GM23338 (cell line): ENCODE measurements at regions not wholly inside any gene's neighbourhood (a gene's known extent, or its start where the extent isn't known, plus 50 kb on each side); places are given as distances from the start of the nearest gene placed in this dataset.

Experiments
- ATAC-seq: fragments of 200-7000 bp; cut with Tn5 transposase; 3 replicates; pipeline ENCODE4 v1.9.1; 2020
- DNase-seq: peaks from one replicate; pipeline ENCODE4 v3.0.0-alpha.2; 2015; ENCODE audit warnings: low spot score
- H2AFZ ChIP-seq: fragments of 200-600 bp; sonication (generic); 2 replicates; pipeline ENCODE4 v1.8.0; 2016; ENCODE audit warnings: antibody characterized with exemption, mild to moderate bottlenecking, moderate library complexity
- H3F3A ChIP-seq: fragments of 200-600 bp; sonication (generic); replicated peaks from 2 replicates; pipeline ENCODE4 v1.8.0; 2017; ENCODE audit warnings: antibody characterized with exemption, mixed run types, low read depth
- H3K27ac ChIP-seq: fragments of 200-600 bp; sonication (generic); 2 replicates; pipeline ENCODE4 v1.6.1; 2016; ENCODE audit warnings: low read depth
- H3K27me3 ChIP-seq: fragments of 200-600 bp; sonication (generic); 2 replicates; pipeline ENCODE4 v1.8.0; 2016; ENCODE audit warnings: mild to moderate bottlenecking, mixed run types, moderate library complexity; ENCODE audit not compliant: insufficient read depth
- H3K36me3 ChIP-seq: fragments of 200-600 bp; sonication (generic); 2 replicates; pipeline ENCODE4 v1.8.0; 2016; ENCODE audit warnings: mild to moderate bottlenecking; ENCODE audit not compliant: insufficient read depth
- H3K4me1 ChIP-seq: fragments of 200-600 bp; sonication (generic); 2 replicates; pipeline ENCODE4 v1.8.0; 2016; ENCODE audit warnings: mild to moderate bottlenecking, moderate library complexity; ENCODE audit not compliant: insufficient read depth
- H3K4me2 ChIP-seq: fragments of 200-600 bp; sonication (generic); 2 replicates; pipeline ENCODE4 v1.7.1; 2017; ENCODE audit warnings: mixed run types
- H3K4me3 ChIP-seq: fragments of 200-600 bp; sonication (generic); 2 replicates; pipeline ENCODE4 v1.6.1; 2016; ENCODE audit warnings: mixed run types
- H3K79me2 ChIP-seq: fragments of 200-600 bp; sonication (generic); replicated peaks from 2 replicates; pipeline ENCODE4 v1.8.0; 2017; ENCODE audit warnings: mild to moderate bottlenecking; ENCODE audit not compliant: insufficient read depth
- H3K9me2 ChIP-seq: fragments of 200-600 bp; sonication (generic); 2 replicates; pipeline ENCODE4 v1.8.0; 2017; ENCODE audit not compliant: insufficient read depth
- H4K20me1 ChIP-seq: fragments of 200-600 bp; sonication (generic); replicated peaks from 2 replicates; pipeline ENCODE4 v1.8.0; 2017; ENCODE audit warnings: mild to moderate bottlenecking; ENCODE audit not compliant: insufficient read depth
- H3K27ac Mint-ChIP-seq: 2 replicates; pipeline ENCODE4 v1.8.0; 2020; ENCODE audit warnings: inconsistent platforms, mild to moderate bottlenecking, moderate library complexity, mixed read lengths
- H3K27me3 Mint-ChIP-seq: 3 replicates; pipeline ENCODE4 v1.8.0; 2022; ENCODE audit warnings: low read depth, mild to moderate bottlenecking, moderate library complexity, mixed read lengths, inconsistent platforms; ENCODE audit not compliant: insufficient read depth, poor library complexity
- H3K36me3 Mint-ChIP-seq: 3 replicates; pipeline ENCODE4 v1.8.0; 2021; ENCODE audit warnings: low read depth, mild to moderate bottlenecking, inconsistent platforms, moderate library complexity, mixed read lengths
- H3K4me1 Mint-ChIP-seq: 3 replicates; pipeline ENCODE4 v1.8.0; 2020; ENCODE audit warnings: mild to moderate bottlenecking, inconsistent platforms, mixed read lengths
- H3K4me3 Mint-ChIP-seq: 3 replicates; pipeline ENCODE4 v1.8.0; 2021; ENCODE audit warnings: moderate library complexity, mild to moderate bottlenecking, inconsistent platforms, mixed read lengths
- H3K9me3 Mint-ChIP-seq: 3 replicates; pipeline ENCODE4 v1.8.0; 2020; ENCODE audit warnings: moderate library complexity, mild to moderate bottlenecking, inconsistent platforms, mixed read lengths
- CREB1 ChIP-seq: fragments of 250-450 bp; sonication (Bioruptor Pico); IDR thresholded peaks from 2 replicates; pipeline ENCODE4 v1.5.0; 2020; ENCODE audit warnings: low read depth, mild to moderate bottlenecking, moderate library complexity
- EZH2 ChIP-seq: fragments of 200-600 bp; sonication (generic); IDR thresholded peaks from one replicate; pipeline ENCODE4 v1.8.0; 2017; ENCODE audit warnings: antibody characterized with exemption, mild to moderate bottlenecking, low read depth; ENCODE audit not compliant: unreplicated experiment
- EZH2phosphoT487 ChIP-seq: fragments of 200-600 bp; sonication (generic); IDR thresholded peaks from one replicate; pipeline ENCODE4 v1.8.1; 2018; ENCODE audit warnings: antibody characterized with exemption; ENCODE audit not compliant: unreplicated experiment
- JUNB ChIP-seq: IDR thresholded peaks from one replicate; pipeline ENCODE4 v1.6.1; 2016; ENCODE audit warnings: antibody characterized with exemption; ENCODE audit not compliant: unreplicated experiment
- NANOG ChIP-seq: IDR thresholded peaks from 2 replicates; pipeline ENCODE4 v1.6.1; 2016; ENCODE audit warnings: antibody characterized with exemption, borderline replicate concordance
- POLR2AphosphoS5 ChIP-seq: IDR thresholded peaks from 2 replicates; pipeline ENCODE4 v1.6.1; 2016; ENCODE audit warnings: antibody characterized with exemption, low read depth
- STAT1 ChIP-seq: IDR thresholded peaks from one replicate; pipeline ENCODE4 v1.6.1; 2016; ENCODE audit warnings: antibody characterized with exemption; ENCODE audit not compliant: unreplicated experiment
- ZNF114 ChIP-seq: fragments of 250-450 bp; sonication (Bioruptor Pico); IDR thresholded peaks from 2 replicates; pipeline ENCODE4 v1.5.0; 2020; ENCODE audit warnings: mild to moderate bottlenecking, moderate library complexity
- ZNF331 ChIP-seq: fragments of 250-450 bp; sonication (Bioruptor Pico); IDR thresholded peaks from 2 replicates; pipeline ENCODE4 v1.5.0; 2020; ENCODE audit warnings: low read depth, mild to moderate bottlenecking, moderate library complexity
- TF ChIP-seq, protein P1 (sequence below), 2 experiments: fragments of 200-600 bp in 1 of 2; sonication (generic) in 1 of 2; conservative IDR thresholded peaks; 2 replicates each; pipeline versions ENCODE4 v1.5.1 to v1.6.1; 2016 to 2017; ENCODE audit warnings: antibody characterized with exemption in 2 of 2, low read depth in 2 of 2, mild to moderate bottlenecking in 2 of 2, moderate library complexity in 1 of 2
- TF ChIP-seq, protein P2 (sequence below): fragments of 250-450 bp; sonication (Bioruptor Pico); IDR thresholded peaks from 2 replicates; pipeline ENCODE4 v1.5.0; 2020; ENCODE audit warnings: mild to moderate bottlenecking, moderate library complexity
- TF ChIP-seq, protein P3 (sequence below): IDR thresholded peaks from one replicate; pipeline ENCODE4 v1.6.1; 2018; ENCODE audit warnings: antibody characterized with exemption; ENCODE audit not compliant: unreplicated experiment
- TF ChIP-seq, protein P4 (sequence below): IDR thresholded peaks from 2 replicates; pipeline ENCODE4 v1.6.1; 2016; ENCODE audit warnings: antibody characterized with exemption

DNA sequence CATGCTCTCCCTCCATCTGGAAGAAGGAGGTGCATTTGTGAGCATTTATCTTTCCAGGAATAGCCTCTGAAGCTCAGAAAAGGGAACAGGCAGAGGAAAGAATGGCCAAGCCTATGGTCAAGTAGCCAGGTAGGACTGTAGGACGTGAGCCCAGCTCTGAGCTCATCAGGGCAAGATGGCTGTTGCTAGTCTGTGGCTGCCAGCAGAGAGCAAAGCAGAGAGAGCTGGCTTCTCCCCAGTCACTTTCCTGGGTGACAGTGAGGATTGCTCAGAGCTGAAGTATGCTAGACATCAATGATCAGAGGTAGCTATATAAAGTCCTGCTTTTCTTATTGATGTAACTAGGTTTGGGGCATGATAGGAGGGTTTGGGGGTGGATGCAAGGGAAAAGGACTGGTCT lies 146.1 kb upstream of the SLC24A5 start:
- H3K4me2 ChIP-seq = no peak overlapping the region
- Mint-ChIP-seq H3K4me1 (no peaks in the 10 kb centered on the region; the same call in 1 of the 3 replicates), H3K9me3 (no peaks in the 10 kb centered on the region), H3K27me3 (peaks cover 2% of the 10 kb centered on the region), H3K27ac (no peak overlapping the region), H3K4me3 (no peak overlapping the region), H3K36me3 (no peaks in the 10 kb centered on the region)
- no peak overlapping the region for H2AFZ ChIP-seq
- H3F3A ChIP-seq = no peaks in the 10 kb centered on the region
- H3K9me2 ChIP-seq = peaks cover 8% of the 10 kb centered on the region; the same call in 1 of the 2 replicates
- H4K20me1 ChIP-seq = no peaks in the 10 kb centered on the region
- ATAC-seq = no peak
- H3K36me3 ChIP-seq = no peaks in the 10 kb centered on the region
- no peak for DNase-seq
- no peak overlapping the region for H3K4me3 ChIP-seq
- TF ChIP-seq CREB1 (CRISPR knock-in tag) (no peak), JUNB (no peak), NANOG (no peak), STAT1 (no peak), EZH2 (no peak), ZNF114 (CRISPR knock-in tag) (no peak), EZH2phosphoT487 (no peak), ZNF331 (CRISPR knock-in tag) (no peak), POLR2AphosphoS5 (no peak)
- TF ChIP-seq, protein P1, sequence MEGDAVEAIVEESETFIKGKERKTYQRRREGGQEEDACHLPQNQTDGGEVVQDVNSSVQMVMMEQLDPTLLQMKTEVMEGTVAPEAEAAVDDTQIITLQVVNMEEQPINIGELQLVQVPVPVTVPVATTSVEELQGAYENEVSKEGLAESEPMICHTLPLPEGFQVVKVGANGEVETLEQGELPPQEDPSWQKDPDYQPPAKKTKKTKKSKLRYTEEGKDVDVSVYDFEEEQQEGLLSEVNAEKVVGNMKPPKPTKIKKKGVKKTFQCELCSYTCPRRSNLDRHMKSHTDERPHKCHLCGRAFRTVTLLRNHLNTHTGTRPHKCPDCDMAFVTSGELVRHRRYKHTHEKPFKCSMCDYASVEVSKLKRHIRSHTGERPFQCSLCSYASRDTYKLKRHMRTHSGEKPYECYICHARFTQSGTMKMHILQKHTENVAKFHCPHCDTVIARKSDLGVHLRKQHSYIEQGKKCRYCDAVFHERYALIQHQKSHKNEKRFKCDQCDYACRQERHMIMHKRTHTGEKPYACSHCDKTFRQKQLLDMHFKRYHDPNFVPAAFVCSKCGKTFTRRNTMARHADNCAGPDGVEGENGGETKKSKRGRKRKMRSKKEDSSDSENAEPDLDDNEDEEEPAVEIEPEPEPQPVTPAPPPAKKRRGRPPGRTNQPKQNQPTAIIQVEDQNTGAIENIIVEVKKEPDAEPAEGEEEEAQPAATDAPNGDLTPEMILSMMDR (conservative IDR thresholded peaks at IDR 0.05; ENCODE audit: low read depth in 2 of 2) = no peak
- TF ChIP-seq, protein P2, sequence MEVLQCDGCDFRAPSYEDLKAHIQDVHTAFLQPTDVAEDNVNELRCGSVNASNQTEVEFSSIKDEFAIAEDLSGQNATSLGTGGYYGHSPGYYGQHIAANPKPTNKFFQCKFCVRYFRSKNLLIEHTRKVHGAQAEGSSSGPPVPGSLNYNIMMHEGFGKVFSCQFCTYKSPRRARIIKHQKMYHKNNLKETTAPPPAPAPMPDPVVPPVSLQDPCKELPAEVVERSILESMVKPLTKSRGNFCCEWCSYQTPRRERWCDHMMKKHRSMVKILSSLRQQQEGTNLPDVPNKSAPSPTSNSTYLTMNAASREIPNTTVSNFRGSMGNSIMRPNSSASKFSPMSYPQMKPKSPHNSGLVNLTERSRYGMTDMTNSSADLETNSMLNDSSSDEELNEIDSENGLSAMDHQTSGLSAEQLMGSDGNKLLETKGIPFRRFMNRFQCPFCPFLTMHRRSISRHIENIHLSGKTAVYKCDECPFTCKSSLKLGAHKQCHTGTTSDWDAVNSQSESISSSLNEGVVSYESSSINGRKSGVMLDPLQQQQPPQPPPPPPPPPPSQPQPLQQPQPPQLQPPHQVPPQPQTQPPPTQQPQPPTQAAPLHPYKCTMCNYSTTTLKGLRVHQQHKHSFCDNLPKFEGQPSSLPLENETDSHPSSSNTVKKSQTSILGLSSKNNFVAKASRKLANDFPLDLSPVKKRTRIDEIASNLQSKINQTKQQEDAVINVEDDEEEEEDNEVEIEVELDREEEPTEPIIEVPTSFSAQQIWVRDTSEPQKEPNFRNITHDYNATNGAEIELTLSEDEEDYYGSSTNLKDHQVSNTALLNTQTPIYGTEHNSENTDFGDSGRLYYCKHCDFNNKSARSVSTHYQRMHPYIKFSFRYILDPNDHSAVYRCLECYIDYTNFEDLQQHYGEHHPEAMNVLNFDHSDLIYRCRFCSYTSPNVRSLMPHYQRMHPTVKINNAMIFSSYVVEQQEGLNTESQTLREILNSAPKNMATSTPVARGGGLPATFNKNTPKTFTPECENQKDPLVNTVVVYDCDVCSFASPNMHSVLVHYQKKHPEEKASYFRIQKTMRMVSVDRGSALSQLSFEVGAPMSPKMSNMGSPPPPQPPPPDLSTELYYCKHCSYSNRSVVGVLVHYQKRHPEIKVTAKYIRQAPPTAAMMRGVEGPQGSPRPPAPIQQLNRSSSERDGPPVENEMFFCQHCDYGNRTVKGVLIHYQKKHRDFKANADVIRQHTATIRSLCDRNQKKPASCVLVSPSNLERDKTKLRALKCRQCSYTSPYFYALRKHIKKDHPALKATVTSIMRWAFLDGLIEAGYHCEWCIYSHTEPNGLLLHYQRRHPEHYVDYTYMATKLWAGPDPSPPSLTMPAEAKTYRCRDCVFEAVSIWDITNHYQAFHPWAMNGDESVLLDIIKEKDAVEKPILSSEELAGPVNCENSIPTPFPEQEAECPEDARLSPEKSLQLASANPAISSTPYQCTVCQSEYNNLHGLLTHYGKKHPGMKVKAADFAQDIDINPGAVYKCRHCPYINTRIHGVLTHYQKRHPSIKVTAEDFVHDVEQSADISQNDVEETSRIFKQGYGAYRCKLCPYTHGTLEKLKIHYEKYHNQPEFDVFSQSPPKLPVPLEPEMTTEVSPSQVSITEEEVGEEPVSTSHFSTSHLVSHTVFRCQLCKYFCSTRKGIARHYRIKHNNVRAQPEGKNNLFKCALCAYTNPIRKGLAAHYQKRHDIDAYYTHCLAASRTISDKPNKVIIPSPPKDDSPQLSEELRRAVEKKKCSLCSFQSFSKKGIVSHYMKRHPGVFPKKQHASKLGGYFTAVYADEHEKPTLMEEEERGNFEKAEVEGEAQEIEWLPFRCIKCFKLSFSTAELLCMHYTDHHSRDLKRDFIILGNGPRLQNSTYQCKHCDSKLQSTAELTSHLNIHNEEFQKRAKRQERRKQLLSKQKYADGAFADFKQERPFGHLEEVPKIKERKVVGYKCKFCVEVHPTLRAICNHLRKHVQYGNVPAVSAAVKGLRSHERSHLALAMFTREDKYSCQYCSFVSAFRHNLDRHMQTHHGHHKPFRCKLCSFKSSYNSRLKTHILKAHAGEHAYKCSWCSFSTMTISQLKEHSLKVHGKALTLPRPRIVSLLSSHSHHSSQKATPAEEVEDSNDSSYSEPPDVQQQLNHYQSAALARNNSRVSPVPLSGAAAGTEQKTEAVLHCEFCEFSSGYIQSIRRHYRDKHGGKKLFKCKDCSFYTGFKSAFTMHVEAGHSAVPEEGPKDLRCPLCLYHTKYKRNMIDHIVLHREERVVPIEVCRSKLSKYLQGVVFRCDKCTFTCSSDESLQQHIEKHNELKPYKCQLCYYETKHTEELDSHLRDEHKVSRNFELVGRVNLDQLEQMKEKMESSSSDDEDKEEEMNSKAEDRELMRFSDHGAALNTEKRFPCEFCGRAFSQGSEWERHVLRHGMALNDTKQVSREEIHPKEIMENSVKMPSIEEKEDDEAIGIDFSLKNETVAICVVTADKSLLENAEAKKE (CRISPR knock-in tag) = no peak
- TF ChIP-seq, protein P3, sequence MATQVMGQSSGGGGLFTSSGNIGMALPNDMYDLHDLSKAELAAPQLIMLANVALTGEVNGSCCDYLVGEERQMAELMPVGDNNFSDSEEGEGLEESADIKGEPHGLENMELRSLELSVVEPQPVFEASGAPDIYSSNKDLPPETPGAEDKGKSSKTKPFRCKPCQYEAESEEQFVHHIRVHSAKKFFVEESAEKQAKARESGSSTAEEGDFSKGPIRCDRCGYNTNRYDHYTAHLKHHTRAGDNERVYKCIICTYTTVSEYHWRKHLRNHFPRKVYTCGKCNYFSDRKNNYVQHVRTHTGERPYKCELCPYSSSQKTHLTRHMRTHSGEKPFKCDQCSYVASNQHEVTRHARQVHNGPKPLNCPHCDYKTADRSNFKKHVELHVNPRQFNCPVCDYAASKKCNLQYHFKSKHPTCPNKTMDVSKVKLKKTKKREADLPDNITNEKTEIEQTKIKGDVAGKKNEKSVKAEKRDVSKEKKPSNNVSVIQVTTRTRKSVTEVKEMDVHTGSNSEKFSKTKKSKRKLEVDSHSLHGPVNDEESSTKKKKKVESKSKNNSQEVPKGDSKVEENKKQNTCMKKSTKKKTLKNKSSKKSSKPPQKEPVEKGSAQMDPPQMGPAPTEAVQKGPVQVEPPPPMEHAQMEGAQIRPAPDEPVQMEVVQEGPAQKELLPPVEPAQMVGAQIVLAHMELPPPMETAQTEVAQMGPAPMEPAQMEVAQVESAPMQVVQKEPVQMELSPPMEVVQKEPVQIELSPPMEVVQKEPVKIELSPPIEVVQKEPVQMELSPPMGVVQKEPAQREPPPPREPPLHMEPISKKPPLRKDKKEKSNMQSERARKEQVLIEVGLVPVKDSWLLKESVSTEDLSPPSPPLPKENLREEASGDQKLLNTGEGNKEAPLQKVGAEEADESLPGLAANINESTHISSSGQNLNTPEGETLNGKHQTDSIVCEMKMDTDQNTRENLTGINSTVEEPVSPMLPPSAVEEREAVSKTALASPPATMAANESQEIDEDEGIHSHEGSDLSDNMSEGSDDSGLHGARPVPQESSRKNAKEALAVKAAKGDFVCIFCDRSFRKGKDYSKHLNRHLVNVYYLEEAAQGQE = no peak
- TF ChIP-seq, protein P4, sequence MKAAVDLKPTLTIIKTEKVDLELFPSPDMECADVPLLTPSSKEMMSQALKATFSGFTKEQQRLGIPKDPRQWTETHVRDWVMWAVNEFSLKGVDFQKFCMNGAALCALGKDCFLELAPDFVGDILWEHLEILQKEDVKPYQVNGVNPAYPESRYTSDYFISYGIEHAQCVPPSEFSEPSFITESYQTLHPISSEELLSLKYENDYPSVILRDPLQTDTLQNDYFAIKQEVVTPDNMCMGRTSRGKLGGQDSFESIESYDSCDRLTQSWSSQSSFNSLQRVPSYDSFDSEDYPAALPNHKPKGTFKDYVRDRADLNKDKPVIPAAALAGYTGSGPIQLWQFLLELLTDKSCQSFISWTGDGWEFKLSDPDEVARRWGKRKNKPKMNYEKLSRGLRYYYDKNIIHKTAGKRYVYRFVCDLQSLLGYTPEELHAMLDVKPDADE = no peak
- H3K27me3 ChIP-seq = no peaks in the 10 kb centered on the region
- H3K4me1 ChIP-seq = no peaks in the 10 kb centered on the region
- H3K79me2 ChIP-seq = no peaks in the 10 kb centered on the region
- H3K27ac ChIP-seq = no peak overlapping the region
